22Rv1 (cell line): ENCODE measurements at regions not wholly inside any gene's neighbourhood (a gene's known extent, or its start where the extent isn't known, plus 50 kb on each side); places are given as distances from the start of the nearest gene placed in this dataset.

Experiments
- ZFX ChIP-seq: fragments of 450-650 bp; IDR thresholded peaks from 2 replicates; pipeline ENCODE4 v1.6.1; 2017; ENCODE audit warnings: antibody characterized with exemption, borderline replicate concordance
- TF ChIP-seq, protein P1 (sequence below): fragments of 450-650 bp; IDR thresholded peaks from 2 replicates; pipeline ENCODE4 v1.5.1; 2017; ENCODE audit warnings: mild to moderate bottlenecking

GRCh38 chr14:44866322-44866721, 95.4 kb downstream of the KLHL28 start:
- TF ChIP-seq, protein P1, sequence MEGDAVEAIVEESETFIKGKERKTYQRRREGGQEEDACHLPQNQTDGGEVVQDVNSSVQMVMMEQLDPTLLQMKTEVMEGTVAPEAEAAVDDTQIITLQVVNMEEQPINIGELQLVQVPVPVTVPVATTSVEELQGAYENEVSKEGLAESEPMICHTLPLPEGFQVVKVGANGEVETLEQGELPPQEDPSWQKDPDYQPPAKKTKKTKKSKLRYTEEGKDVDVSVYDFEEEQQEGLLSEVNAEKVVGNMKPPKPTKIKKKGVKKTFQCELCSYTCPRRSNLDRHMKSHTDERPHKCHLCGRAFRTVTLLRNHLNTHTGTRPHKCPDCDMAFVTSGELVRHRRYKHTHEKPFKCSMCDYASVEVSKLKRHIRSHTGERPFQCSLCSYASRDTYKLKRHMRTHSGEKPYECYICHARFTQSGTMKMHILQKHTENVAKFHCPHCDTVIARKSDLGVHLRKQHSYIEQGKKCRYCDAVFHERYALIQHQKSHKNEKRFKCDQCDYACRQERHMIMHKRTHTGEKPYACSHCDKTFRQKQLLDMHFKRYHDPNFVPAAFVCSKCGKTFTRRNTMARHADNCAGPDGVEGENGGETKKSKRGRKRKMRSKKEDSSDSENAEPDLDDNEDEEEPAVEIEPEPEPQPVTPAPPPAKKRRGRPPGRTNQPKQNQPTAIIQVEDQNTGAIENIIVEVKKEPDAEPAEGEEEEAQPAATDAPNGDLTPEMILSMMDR = no peak
- TF ChIP-seq ZFX = no peak
